Activated CD4-positive, alpha-beta T cell treated with anti-CD3 and anti-CD28 coated beads, Interleukin-2, amount 10 ng/mL, durations not matched to agents 7 days and 5 days (primary cell): ENCODE measurements at regions not wholly inside any gene's neighbourhood (a gene's known extent, or its start where the extent isn't known, plus 50 kb on each side); places are given as distances from the start of the nearest gene placed in this dataset.

Experiments used
- CTCF ChIA-PET: fragments of 350-600 bp; sonication (Branson Sonifier 250); formaldehyde crosslinking; loops from one replicate; lab custom pipeline; 2021; ENCODE audit warnings: antibody characterized with exemption; lab: Charles Lee
- POLR2A ChIA-PET: fragments of 350-600 bp; sonication (Branson Sonifier 250); formaldehyde crosslinking; loops from one replicate; lab custom pipeline; 2021; ENCODE audit warnings: antibody characterized with exemption; lab: Charles Lee
- DNase-seq: peaks from one replicate; pipeline ENCODE4 v3.0.0-alpha.2; 2020
- H3K27ac Mint-ChIP-seq: one replicate; pipeline ENCODE4 v1.8.0; 2021; ENCODE audit warnings: mild to moderate bottlenecking, moderate library complexity, mixed read lengths
- H3K27me3 Mint-ChIP-seq: one replicate; pipeline ENCODE4 v1.8.0; 2021; ENCODE audit warnings: mixed read lengths
- H3K36me3 Mint-ChIP-seq: one replicate; pipeline ENCODE4 v1.8.0; 2021; ENCODE audit warnings: low read depth, mixed read lengths
- H3K4me1 Mint-ChIP-seq: one replicate; pipeline ENCODE4 v1.8.0; 2021; ENCODE audit warnings: mixed read lengths
- H3K4me3 Mint-ChIP-seq: one replicate; pipeline ENCODE4 v1.8.0; 2021; ENCODE audit warnings: mild to moderate bottlenecking, moderate library complexity, mixed read lengths
- H3K9me3 Mint-ChIP-seq: one replicate; pipeline ENCODE4 v1.8.0; 2021; ENCODE audit warnings: mixed read lengths

DNA sequence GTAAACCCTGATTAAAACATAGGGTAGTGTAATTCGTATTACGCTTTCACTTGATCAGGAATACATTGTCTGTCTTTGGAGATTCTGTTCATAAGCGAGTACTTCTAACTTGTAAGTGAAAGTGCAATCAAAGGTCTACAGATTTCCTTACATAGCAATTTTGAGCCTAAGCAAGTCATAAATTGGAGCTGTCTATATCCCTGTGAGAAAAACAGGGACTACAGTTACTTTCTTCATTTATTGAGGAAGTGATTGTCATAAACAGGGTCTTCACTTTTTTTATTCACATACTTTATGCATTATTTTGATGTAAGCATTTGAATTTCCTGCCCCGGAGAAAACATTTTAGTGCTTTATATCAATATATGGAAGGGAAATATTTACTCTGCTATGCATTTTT is 670.4 kb downstream of the CBLN2 start:
- Mint-ChIP-seq H3K27me3 (no peaks in the 10 kb centered on the region), H3K4me1 (no peaks in the 10 kb centered on the region), H3K9me3 (no peaks in the 10 kb centered on the region), H3K4me3 (no peak overlapping the region), H3K27ac (no peak overlapping the region), H3K36me3 (no peaks in the 10 kb centered on the region)
- DNase-seq, result no peak
- ChIA-PET POLR2A (no interaction called here), CTCF (no interaction called here)

DNA sequence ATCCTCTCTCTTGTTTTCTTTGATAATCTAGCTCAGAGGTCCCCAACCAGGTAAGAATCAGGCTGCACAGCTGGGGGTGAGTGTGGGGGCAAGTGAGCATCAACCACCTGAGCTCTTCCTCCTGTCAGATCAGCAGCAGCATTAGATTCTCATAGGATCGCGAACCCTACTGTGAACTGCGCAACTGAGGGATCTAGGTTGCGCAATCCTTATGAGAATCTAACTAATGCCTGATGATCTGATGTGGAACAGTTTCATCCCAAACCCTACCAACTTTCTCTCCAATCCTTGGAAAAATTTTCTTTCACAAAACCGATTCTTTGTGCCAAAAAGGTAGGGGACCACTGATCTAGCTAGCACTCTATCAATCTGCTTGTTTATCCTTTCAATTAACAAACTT is 678.3 kb downstream of the CBLN2 start:
- no peak overlapping the region for H3K27ac Mint-ChIP-seq
- H3K4me3 Mint-ChIP-seq, result no peak overlapping the region
- no peak for DNase-seq
- no peaks in the 10 kb centered on the region for H3K36me3 Mint-ChIP-seq
- no peaks in the 10 kb centered on the region for H3K9me3 Mint-ChIP-seq
- CTCF ChIA-PET, result no interaction called here
- H3K27me3 Mint-ChIP-seq, result no peaks in the 10 kb centered on the region
- POLR2A ChIA-PET, result no interaction called here
- no peaks in the 10 kb centered on the region for H3K4me1 Mint-ChIP-seq

DNA sequence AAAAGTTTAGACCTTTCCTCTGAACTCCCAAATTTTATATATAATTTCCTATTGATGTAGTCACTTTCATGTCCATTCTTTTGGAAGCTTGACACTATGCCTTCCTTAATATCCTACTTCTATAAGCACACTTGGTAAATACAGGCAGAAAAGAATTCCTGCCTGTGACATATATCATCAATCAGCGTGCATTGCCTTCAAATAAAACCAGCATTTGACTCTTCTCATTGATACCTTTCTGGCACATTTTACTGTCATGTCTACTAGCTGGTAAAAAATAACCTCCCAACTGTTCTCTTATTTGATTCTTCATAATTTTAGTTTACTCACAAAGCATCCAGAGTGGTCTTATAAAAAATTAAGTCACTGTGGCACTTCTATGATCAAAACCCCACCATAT is 693.5 kb downstream of the CBLN2 start:
- Mint-ChIP-seq H3K9me3 (peaks cover 18% of the 10 kb centered on the region), H3K27me3 (no peaks in the 10 kb centered on the region), H3K27ac (no peak overlapping the region), H3K36me3 (no peaks in the 10 kb centered on the region), H3K4me1 (no peaks in the 10 kb centered on the region), H3K4me3 (no peak overlapping the region)
- ChIA-PET CTCF (no interaction called here), POLR2A (no interaction called here)
- no peak for DNase-seq

DNA sequence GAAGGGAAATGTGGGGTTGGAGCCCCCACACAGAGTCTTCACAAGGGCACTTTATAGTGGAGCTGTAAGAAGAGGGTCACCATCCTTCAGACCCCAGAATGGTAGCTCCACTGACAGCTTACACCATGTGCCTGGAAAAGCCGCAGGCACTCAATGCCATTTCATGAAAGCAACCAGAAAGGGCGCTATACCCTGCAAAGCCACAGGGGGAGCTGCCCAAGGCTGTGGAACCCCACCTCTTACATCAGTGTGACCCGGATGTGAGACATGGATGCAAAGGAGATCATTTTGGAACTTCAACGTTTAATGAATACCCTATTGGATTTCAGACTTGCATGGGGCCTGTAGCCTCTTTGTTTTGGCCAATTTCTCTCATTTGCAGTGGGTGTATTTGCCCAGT is 694.7 kb downstream of the CBLN2 start:
- H3K36me3 Mint-ChIP-seq, result no peaks in the 10 kb centered on the region
- peaks cover 18% of the 10 kb centered on the region for H3K9me3 Mint-ChIP-seq
- H3K4me3 Mint-ChIP-seq, result no peak overlapping the region
- ChIA-PET CTCF (no interaction called here), POLR2A (no interaction called here)
- DNase-seq, result no peak
- no peaks in the 10 kb centered on the region for H3K27me3 Mint-ChIP-seq
- no peaks in the 10 kb centered on the region for H3K4me1 Mint-ChIP-seq
- H3K27ac Mint-ChIP-seq, result no peak overlapping the region

DNA sequence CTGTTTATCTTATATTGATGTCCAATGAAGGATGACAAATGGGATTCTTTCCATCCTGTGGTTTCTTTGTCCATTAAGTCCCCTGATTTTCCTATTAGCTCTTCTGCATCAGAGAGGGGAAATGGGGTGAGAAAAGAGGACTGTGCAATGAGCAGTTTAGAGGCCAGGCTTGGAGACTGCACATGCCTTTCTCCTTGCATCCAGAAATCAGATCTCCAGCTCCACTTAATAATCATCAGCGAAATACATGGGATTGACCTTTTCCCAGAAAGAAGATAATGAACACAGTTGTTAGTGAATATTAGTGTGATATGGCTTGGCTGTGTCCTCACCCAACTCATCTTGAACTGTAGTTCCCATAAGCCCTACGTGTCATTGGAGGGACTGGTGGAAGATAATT is 697.4 kb downstream of the CBLN2 start:
- CTCF ChIA-PET, result no interaction called here
- POLR2A ChIA-PET, result no interaction called here
- no peak overlapping the region for H3K27ac Mint-ChIP-seq
- H3K4me3 Mint-ChIP-seq, result no peak overlapping the region
- H3K4me1 Mint-ChIP-seq, result no peaks in the 10 kb centered on the region
- H3K36me3 Mint-ChIP-seq, result no peaks in the 10 kb centered on the region
- DNase-seq, result no peak
- no peaks in the 10 kb centered on the region for H3K27me3 Mint-ChIP-seq
- peaks cover 18% of the 10 kb centered on the region for H3K9me3 Mint-ChIP-seq

DNA sequence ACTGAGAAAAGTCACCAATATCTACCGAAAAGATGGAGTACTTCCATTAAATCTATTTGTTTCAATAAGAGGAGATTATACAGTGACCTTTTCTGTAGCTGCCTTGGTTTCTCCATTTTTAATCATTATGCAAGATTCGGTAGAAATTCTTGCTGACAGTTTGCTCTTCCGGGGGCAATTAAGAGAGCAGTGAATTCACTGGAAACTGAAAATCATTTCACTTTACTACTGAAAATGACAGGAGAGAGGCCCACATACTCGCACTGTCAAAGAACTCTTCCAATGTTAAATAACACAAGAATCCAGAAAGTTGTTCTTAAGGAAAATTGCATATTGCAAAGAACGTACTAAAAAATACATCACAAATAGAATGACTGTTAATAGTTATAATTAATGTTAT is 699.3 kb downstream of the CBLN2 start:
- ChIA-PET CTCF (no interaction called here), POLR2A (no interaction called here)
- Mint-ChIP-seq H3K27me3 (no peaks in the 10 kb centered on the region), H3K9me3 (peaks cover 15% of the 10 kb centered on the region), H3K27ac (no peak overlapping the region), H3K36me3 (no peaks in the 10 kb centered on the region), H3K4me1 (no peaks in the 10 kb centered on the region), H3K4me3 (no peak overlapping the region)
- DNase-seq, result no peak

DNA sequence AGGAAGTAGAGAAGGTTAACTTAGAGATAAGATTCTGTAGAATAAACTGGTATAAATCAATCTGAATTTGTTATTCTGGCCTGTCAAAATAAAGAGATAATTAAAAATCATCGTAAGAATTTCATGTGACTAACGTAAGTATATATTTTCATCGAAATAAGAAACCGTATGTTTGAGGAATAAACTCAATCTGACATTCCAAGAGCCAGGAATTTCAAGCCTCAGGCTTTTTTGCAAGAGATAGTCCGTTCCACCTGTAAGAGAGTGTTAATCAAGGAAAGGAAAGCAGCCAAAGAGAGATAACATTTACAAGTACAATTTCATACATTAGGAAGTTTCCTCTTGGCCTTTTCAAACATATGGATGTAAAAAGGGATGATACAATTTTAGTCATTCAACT is 701.5 kb downstream of the CBLN2 start:
- H3K27me3 Mint-ChIP-seq, result no peaks in the 10 kb centered on the region
- ChIA-PET POLR2A (no interaction called here), CTCF (no interaction called here)
- H3K36me3 Mint-ChIP-seq, result no peaks in the 10 kb centered on the region
- H3K4me3 Mint-ChIP-seq, result no peak overlapping the region
- peaks cover 9% of the 10 kb centered on the region for H3K9me3 Mint-ChIP-seq
- H3K27ac Mint-ChIP-seq, result no peak overlapping the region
- no peak for DNase-seq
- no peaks in the 10 kb centered on the region for H3K4me1 Mint-ChIP-seq

DNA sequence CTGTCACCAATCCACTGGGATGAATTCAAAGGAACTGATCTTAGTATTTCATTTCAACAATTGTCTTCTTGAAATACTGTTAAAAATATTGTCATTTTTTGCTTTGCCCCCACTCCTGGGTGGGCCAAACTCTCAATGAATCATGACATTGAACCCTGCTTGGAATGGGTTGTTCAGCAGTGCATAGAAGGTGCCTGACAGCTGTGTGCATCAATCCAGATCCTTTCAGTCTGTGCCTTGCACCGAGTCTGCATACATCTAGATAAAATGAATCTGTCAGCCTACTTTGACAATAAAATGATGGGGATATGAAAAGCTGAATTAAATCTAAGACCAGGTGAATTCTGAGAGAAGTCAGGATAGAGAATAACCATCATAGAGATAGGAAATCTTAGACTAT is 706.6 kb downstream of the CBLN2 start:
- CTCF ChIA-PET, result no interaction called here

DNA sequence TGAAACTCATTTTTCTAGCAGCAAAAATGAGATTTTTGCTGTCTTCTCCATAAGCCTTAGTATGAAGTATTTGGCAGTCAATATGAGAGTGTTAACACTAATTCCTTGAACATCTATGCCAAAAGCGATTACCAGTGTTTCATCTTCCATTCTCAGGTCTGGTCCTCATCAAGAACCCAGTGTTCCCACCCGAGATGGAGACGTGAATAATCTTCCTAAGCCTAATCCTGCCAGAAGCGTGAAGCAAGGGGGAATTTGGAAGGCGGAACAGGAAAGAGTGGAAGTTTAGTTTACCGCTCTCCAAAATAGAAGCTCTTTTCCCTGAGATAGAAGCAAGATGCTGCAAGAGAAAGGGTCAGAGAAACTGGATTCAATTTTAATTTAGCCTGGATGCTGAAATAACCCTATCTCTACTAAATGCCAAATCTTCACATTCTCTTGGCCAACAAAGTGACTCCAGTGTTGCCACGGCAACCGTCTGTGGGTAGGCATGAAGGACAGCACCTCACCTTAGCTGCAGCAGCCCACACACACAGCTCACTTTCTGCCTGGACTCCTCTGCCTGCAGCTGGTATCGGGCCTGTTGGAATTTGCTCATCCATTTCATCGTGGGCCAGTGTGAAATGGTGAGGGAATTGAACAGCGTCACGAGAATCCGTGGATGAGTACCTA is 711.1 kb downstream of the CBLN2 start:
- H3K27ac Mint-ChIP-seq, result no peak overlapping the region
- H3K9me3 Mint-ChIP-seq, result no peaks in the 10 kb centered on the region
- no peaks in the 10 kb centered on the region for H3K4me1 Mint-ChIP-seq
- ChIA-PET CTCF (no interaction called here), POLR2A (no interaction called here)
- no peaks in the 10 kb centered on the region for H3K36me3 Mint-ChIP-seq
- DNase-seq, result no peak
- H3K4me3 Mint-ChIP-seq, result no peak overlapping the region
- no peaks in the 10 kb centered on the region for H3K27me3 Mint-ChIP-seq

More for the DNA sequence above, 706.6 kb downstream of the CBLN2 start:
- Mint-ChIP-seq H3K36me3 (no peaks in the 10 kb centered on the region), H3K4me1 (no peaks in the 10 kb centered on the region), H3K27ac (no peak overlapping the region), H3K9me3 (no peaks in the 10 kb centered on the region), H3K27me3 (no peaks in the 10 kb centered on the region), H3K4me3 (no peak overlapping the region)
- POLR2A ChIA-PET, result no interaction called here
- DNase-seq, result no peak

DNA sequence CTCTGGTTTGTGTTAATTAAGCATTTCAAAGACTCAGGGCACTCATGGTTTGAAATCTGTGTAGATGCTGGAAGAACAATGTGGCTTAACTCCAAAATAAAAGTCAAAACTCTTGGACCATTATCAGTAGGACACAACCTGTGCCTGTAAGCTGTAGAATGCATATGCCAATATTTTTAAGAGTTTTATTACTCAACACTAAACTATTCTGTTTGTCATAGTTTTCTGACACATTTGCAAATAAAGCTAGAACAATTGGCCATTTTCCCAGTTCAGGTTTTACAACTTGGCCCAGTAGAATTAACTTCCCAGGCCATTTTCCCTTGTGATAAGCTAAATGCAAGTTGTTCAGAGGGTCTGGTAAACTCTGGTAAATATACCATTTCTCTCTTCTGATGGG is 713.1 kb downstream of the CBLN2 start:
- DNase-seq, result no peak
- no peaks in the 10 kb centered on the region for H3K27me3 Mint-ChIP-seq
- ChIA-PET POLR2A (no interaction called here), CTCF (no interaction called here)
- no peaks in the 10 kb centered on the region for H3K36me3 Mint-ChIP-seq
- H3K27ac Mint-ChIP-seq, result no peak overlapping the region
- H3K4me3 Mint-ChIP-seq, result no peak overlapping the region
- H3K4me1 Mint-ChIP-seq, result no peaks in the 10 kb centered on the region
- H3K9me3 Mint-ChIP-seq, result no peaks in the 10 kb centered on the region

DNA sequence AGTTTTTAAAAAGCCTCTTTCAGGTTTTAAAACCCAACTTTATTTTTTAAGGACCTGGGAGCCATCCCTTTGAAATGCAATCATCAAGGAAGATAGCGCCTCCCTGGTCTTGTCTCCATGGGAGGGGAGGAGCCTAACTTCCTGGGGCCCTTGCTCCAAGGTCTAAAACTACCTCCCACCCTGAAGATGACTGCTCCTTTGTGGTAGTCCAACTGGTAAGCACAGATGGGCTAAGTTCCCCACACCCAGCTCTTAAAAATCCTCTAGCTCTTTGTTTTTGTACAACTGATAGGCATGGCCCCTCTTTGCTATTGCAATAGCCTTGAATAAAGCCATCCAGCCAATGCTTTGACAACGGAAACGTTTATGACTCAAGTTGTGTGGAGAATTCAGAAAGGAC is 716.8 kb downstream of the CBLN2 start:
- DNase-seq, result no peak
- no peaks in the 10 kb centered on the region for H3K4me1 Mint-ChIP-seq
- H3K27ac Mint-ChIP-seq, result no peak overlapping the region
- no peaks in the 10 kb centered on the region for H3K27me3 Mint-ChIP-seq
- ChIA-PET CTCF (no interaction called here), POLR2A (no interaction called here)
- H3K9me3 Mint-ChIP-seq, result no peaks in the 10 kb centered on the region
- H3K36me3 Mint-ChIP-seq, result no peaks in the 10 kb centered on the region
- no peak overlapping the region for H3K4me3 Mint-ChIP-seq

DNA sequence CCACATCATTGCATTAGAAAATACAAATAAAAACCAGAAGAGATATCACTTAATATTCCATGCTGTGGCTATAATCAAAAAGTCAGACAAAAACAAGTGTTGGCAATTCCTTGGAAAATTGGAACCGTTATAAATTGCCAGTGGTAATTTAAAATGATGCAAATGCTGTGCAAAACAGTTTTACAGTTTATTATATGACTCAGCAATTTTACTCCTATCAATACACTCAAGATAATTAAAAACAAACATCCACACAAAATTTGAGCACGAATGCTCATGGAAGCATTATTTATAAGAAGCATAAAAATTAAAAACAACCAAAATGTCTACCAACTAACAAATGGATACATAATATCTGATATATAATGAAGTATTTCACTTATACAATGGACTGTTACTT is 728.8 kb downstream of the CBLN2 start:
- DNase-seq, result no peak
- no peak overlapping the region for H3K4me3 Mint-ChIP-seq
- H3K27ac Mint-ChIP-seq, result no peak overlapping the region
- H3K9me3 Mint-ChIP-seq, result no peaks in the 10 kb centered on the region
- ChIA-PET CTCF (no interaction called here), POLR2A (no interaction called here)
- H3K4me1 Mint-ChIP-seq, result no peaks in the 10 kb centered on the region
- no peaks in the 10 kb centered on the region for H3K36me3 Mint-ChIP-seq
- H3K27me3 Mint-ChIP-seq, result no peaks in the 10 kb centered on the region

DNA sequence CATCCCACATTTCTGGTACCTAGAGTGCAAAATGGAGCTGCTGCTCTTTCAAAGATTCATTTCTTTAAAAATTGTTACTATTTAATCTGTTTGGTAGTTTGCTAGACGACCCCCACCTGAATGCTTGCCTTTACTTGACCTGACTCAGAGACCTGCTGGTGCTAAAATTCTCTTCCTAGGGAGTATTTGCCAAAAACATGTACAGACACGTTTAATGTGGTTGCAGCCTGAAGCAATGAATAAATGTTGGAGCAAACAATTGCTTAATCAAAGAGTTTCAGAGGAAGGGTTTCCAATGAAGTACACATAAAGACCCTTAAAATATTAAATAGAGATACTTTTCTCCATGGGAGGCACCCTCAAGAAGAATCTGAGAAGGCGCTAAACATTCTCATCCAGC is 734.4 kb downstream of the CBLN2 start:
- Mint-ChIP-seq H3K9me3 (no peaks in the 10 kb centered on the region), H3K4me3 (no peak overlapping the region), H3K36me3 (no peaks in the 10 kb centered on the region), H3K27ac (no peak overlapping the region), H3K4me1 (no peaks in the 10 kb centered on the region), H3K27me3 (no peaks in the 10 kb centered on the region)
- DNase-seq, result no peak
- CTCF ChIA-PET, result no interaction called here
- POLR2A ChIA-PET, result no interaction called here

DNA sequence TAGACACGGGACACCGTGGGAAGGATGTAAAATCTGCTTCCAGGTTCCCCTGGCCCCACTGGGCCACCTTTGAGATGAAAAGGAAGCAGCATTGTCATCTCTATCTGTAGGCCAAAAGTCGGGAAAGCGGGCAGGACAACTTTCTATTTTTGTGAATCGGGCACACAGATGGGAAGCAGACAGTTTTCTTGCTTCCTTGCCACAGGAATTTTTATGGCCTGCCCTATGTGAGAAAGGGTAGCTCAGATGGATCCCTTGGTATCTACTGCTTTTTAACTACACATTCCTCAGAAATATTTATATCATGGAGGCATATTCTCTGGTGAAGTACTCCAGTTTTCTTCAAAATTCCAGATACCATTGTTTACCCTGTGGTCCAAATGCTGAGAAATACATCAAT is 735.5 kb downstream of the CBLN2 start:
- no peak overlapping the region for H3K27ac Mint-ChIP-seq
- DNase-seq, result no peak
- ChIA-PET POLR2A (no interaction called here), CTCF (no interaction called here)
- H3K27me3 Mint-ChIP-seq, result no peaks in the 10 kb centered on the region
- H3K36me3 Mint-ChIP-seq, result no peaks in the 10 kb centered on the region
- H3K9me3 Mint-ChIP-seq, result no peaks in the 10 kb centered on the region
- H3K4me1 Mint-ChIP-seq, result no peaks in the 10 kb centered on the region
- H3K4me3 Mint-ChIP-seq, result no peak overlapping the region
